ENCODE measurements at regions not wholly inside any gene's neighbourhood (a gene's known extent, or its start where the extent isn't known, plus 50 kb on each side); places are given as distances from the start of the nearest gene placed in this dataset.

- TF ChIP-seq, protein P1, sequence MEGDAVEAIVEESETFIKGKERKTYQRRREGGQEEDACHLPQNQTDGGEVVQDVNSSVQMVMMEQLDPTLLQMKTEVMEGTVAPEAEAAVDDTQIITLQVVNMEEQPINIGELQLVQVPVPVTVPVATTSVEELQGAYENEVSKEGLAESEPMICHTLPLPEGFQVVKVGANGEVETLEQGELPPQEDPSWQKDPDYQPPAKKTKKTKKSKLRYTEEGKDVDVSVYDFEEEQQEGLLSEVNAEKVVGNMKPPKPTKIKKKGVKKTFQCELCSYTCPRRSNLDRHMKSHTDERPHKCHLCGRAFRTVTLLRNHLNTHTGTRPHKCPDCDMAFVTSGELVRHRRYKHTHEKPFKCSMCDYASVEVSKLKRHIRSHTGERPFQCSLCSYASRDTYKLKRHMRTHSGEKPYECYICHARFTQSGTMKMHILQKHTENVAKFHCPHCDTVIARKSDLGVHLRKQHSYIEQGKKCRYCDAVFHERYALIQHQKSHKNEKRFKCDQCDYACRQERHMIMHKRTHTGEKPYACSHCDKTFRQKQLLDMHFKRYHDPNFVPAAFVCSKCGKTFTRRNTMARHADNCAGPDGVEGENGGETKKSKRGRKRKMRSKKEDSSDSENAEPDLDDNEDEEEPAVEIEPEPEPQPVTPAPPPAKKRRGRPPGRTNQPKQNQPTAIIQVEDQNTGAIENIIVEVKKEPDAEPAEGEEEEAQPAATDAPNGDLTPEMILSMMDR (conservative IDR thresholded peaks at IDR 0.05; ENCODE audit: control insufficient read depth, insufficient read depth, low read depth, low read length): no peak
- no peak overlapping the region for H3K4me3 ChIP-seq (ENCODE audit: control insufficient read depth, low read depth, low read length)
- no peak for DNase-seq (ENCODE audit: low read depth)
Measured at GRCh38 chr18:45325778-45326177, 289.5 kb upstream of the SLC14A2 start.

DNA sequence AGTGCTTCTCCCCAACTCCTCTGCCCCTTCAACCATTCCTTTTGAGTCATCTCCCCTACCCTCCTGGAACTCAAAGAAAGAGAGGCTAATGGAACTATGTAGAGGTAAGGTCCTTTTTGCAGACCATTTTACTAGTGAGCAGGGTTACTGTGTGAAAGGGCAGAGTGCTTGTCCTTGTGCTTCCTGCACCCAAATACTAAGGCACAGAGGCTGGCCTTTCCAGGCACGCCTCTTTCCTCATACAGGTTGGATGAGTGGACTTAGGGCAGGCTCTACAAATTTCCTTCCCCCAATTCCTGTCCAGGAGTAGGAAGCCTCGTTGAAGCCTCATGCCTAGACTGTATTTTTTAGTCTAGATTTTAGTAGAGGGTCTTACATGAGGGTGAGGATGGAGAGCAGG lies 288.8 kb upstream of the SLC14A2 start:
- TF ChIP-seq, protein P1 (conservative IDR thresholded peaks at IDR 0.05; ENCODE audit: control insufficient read depth, insufficient read depth, low read depth, low read length): no peak
- DNase-seq (ENCODE audit: low read depth): no peak

DNA sequence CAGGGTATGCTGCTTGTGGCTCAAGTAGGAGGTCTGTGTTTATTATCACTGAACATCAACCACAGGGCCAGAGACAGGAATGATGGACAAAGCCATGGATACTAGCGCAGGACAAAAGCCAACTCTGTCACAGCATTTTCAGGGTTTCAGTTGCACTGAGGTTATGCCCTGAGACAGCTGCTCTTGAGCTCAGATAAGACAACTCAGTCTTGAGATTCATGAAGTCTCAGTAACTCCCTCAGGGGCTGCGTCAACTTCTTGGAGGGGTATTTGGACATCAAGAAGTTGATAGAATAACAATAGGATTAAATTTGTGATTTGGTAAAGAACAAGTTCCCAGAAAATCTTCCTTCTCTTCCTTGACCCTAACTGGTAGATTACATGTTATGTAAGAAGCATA lies 287.0 kb upstream of the SLC14A2 start:
- TF ChIP-seq, protein P1 (conservative IDR thresholded peaks at IDR 0.05; ENCODE audit: control insufficient read depth, insufficient read depth, low read depth, low read length): no peak
- DNase-seq (ENCODE audit: low read depth): no peak
- no peak overlapping the region for H3K4me3 ChIP-seq (ENCODE audit: control insufficient read depth, low read depth, low read length)

More for the DNA sequence above, 288.8 kb upstream of the SLC14A2 start:
- no peak overlapping the region for H3K4me3 ChIP-seq (ENCODE audit: control insufficient read depth, low read depth, low read length)

GRCh38 chr18:45328811-45329210 lies 286.5 kb upstream of the SLC14A2 start:
- TF ChIP-seq, protein P1 (conservative IDR thresholded peaks at IDR 0.05; ENCODE audit: control insufficient read depth, insufficient read depth, low read depth, low read length): no peak
- peak; percentile 11 for DNase-seq (ENCODE audit: low read depth)
- H3K4me3 ChIP-seq (ENCODE audit: control insufficient read depth, low read depth, low read length): no peak overlapping the region

- DNase-seq (ENCODE audit: low read depth): no peak
- TF ChIP-seq, protein P1 (conservative IDR thresholded peaks at IDR 0.05; ENCODE audit: control insufficient read depth, insufficient read depth, low read depth, low read length): no peak
- H3K4me3 ChIP-seq (ENCODE audit: control insufficient read depth, low read depth, low read length): no peak overlapping the region
Measured at GRCh38 chr18:45329316-45329715, 286.0 kb upstream of the SLC14A2 start.

- H3K4me3 ChIP-seq (ENCODE audit: control insufficient read depth, low read depth, low read length): no peak overlapping the region
- TF ChIP-seq, protein P1 (conservative IDR thresholded peaks at IDR 0.05; ENCODE audit: control insufficient read depth, insufficient read depth, low read depth, low read length): no peak
- peak; percentile 30 for DNase-seq (ENCODE audit: low read depth)
Measured at GRCh38 chr18:45330170-45330594, 285.1 kb upstream of the SLC14A2 start.

DNA sequence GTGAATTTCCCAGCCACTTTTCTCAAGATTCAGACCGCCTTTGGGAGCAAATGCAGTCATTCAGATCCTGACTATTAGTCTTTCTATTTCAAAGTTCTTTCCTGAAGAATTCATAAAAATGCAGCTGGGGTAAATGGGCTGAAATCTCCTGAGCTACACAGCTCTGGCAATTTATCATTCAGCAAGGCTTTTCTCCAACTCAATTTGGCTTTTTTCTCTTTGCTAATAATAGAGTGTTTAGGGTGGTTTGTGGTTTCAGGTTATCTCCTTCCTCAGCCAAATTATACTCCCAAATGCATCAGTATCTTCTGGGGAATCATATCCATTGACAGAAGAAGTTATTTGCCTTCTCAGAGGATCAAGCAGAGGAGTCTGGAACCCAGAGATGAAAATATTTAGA lies 282.4 kb upstream of the SLC14A2 start:
- H3K4me3 ChIP-seq (ENCODE audit: control insufficient read depth, low read depth, low read length): no peak overlapping the region
- TF ChIP-seq, protein P1 (conservative IDR thresholded peaks at IDR 0.05; ENCODE audit: control insufficient read depth, insufficient read depth, low read depth, low read length): no peak
- no peak for DNase-seq (ENCODE audit: low read depth)
